ENCODE measurements at regions not wholly inside any gene's neighbourhood (a gene's known extent, or its start where the extent isn't known, plus 50 kb on each side); places are given as distances from the start of the nearest gene placed in this dataset.

GRCh38 chr7:96823274-96823673 is 113.6 kb upstream of the SEM1 start:
- TF ChIP-seq EP300 (IDR thresholded peaks at IDR 0.05) = peak in 1 of 2 donors; percentile 26
- no peak for TF ChIP-seq POLR2A (IDR thresholded peaks at IDR 0.05)
- TF ChIP-seq CTCF (IDR thresholded peaks at IDR 0.05) = no peak
